ENCODE measurements at regions not wholly inside any gene's neighbourhood (a gene's known extent, or its start where the extent isn't known, plus 50 kb on each side); places are given as distances from the start of the nearest gene placed in this dataset.
A peak's percentile ranks its signal among the peaks of the same experiment; 100 is the strongest.

GRCh38 chr2:196224756-196225155 is 53.4 kb upstream of the STK17B start:
- no peak for ATAC-seq

- ATAC-seq: peak; percentile 56 to 68
Observed at GRCh38 chr2:196225213-196225612, 53.8 kb upstream of the STK17B start.

- ATAC-seq: no peak
Observed at GRCh38 chr2:196226058-196226706, 54.8 kb upstream of the STK17B start.

- peak in 1 of 2 donors; percentile 18 for ATAC-seq
Observed at GRCh38 chr2:196226707-196227065, 55.3 kb upstream of the STK17B start.

GRCh38 chr2:196229013-196229412 is 57.6 kb upstream of the STK17B start:
- no peak for ATAC-seq

GRCh38 chr2:196230061-196230854 is 58.9 kb upstream of the STK17B start:
- ATAC-seq: no peak

DNA sequence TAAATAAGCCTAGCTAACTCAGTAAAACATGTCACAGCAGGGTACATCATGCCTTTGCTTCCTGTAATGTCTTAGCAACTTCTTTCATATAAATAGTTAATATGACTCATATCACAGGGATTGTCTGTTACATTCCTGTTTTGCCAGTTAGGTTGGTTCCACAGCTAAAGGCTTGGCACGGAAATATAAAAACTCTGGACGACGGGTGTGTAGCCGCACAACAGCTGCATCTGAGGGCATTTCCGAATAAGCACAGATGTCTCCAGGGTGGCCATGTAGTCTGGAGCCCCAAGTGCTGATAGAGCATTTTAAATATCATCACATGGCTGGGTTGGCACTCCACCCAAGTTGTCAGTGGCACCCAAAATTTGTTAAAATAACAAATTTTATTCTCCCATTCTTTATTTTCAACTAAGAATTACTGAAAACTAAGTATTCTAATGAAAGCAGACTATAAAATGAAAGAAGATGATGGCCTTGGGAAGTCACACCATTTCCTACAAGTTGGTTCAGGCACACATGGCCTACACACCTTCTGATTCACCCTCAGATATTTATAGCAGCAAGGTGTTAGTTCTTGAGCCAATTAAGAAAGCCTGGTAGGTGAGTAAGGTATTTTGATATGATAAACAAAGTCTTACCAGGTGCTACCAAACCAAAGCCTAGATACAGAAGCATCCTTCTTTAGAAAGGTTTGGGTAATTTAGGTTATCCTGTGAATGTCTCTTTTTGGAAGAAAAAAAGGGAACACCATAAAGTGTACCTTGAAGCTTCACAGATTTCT is 61.8 kb upstream of the STK17B start:
- ATAC-seq: peak; percentile 67

DNA sequence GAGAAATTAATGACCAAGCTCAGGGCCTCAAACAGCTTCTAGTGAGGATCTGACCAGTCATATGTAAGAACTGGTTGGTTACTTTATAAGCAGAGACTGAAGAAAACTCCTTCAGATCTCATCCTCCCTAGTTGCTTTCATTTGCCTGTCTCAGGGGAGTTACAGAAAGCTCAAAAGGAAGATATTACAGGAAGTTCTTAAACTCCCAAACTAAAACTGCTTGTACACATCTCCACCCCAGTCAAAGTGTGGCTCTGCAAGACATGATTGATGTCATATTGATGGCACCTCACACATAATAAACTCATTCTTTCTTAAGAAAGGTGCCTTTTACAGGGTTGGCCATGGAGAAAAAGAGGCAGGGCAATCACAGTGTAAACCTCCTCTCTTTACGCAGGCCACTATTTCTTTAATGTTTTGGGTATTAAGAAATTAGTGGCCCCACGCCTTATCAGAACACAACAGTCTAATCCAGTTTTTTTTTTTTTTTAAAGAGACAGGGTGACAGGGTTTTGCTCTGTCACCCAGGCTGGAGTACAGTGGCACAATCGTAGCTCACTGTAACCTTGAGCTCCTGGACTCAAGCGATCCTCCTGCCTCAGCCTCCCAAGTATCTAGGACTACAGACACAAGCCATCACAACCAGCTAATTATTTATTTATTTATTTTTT is 62.6 kb upstream of the STK17B start:
- ATAC-seq: peak; percentile 12 to 22

GRCh38 chr2:196234672-196235071 is 63.3 kb upstream of the STK17B start:
- peak; percentile 70 to 71 for ATAC-seq

- ATAC-seq: no peak
Observed at GRCh38 chr2:196238836-196239380, 67.5 kb upstream of the STK17B start.

DNA sequence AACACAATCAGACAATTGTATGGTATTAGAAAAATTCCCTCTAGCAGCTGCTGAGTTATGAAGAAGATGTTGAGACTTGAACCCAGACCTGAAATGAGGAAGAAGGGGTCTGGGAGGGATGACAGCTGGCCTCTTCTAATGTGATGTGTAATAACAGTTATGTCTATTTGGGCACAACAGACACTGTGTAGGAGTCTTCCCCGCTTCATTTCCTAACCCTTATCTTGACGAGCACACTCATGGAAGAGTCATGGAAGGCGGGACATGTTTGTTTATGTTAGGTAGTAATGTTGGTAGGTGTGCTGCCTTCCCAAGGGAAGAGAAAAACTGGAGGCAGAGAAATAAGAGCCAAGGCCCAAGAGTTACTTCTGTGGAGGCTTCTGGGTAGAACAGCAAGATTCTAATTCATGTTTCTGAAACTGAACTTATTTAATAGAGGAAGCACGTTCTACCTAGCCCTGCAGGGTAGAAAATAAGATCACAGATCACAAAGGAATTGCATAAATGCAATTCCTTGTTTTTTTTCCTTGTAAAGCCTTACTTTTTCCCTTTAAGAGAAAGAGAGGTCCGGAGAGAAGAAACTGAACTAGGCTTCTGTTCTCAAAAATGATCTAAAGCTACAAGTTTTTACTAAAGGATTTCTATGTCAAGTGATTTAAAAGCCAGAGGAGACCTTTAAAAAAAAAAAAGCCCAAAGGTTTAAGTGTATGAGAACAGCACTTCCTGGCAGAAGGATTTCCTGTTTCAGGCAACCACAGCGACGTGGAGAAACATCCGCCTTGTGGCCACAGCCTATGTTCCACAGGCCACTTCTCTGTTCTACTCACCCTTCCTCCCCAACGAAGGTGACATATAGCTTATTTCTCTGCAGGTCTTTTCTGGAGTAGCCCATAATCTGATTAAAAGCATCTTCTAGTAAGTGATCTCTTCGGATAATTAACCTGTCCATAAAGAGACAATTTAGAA is 68.5 kb upstream of the STK17B start:
- peak; percentile 48 to 57 for ATAC-seq

DNA sequence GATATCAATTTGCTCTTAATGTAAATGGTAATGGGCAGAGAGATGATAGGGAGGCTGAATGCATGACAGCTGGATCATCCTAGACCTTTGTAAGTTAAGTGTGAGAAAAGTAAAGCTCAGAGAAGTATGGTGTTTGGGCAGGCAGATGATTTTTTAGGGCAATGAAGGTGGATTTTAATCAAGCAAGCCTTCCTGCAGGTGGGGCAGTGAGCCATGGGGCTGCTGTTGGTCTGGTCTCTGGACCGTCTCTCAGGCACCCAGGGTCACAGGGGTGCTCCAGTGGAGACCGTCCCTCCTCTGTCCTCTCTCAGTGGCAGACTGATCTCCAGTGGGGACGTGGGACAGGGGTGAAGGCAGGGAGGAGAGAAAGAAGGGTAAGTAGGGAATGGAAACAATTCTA is 69.8 kb upstream of the STK17B start:
- no peak for ATAC-seq

GRCh38 chr2:196242131-196242620 is 70.8 kb upstream of the STK17B start:
- peak; percentile 88 to 89 for ATAC-seq

- no peak for ATAC-seq
Observed at GRCh38 chr2:196244516-196244915, 73.1 kb upstream of the STK17B start.

DNA sequence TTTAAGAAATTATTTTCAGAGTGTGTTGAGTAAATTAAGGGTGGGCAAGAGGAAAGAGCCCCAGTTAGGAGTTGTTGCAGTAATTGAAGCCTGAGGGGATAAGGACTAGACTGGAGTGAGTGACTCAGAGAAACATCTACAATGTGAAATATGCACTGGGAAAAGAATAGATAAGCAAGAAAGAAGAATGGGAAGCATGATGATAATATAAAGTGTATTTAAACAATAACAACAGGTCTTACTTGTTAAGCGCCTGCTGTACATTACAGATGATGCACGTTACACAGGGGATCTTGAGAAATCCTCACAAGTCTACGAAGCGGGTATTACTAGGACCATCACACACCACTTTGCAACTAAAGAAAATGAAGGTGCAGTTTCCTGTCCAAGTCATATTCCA is 73.6 kb upstream of the STK17B start:
- no peak for ATAC-seq

DNA sequence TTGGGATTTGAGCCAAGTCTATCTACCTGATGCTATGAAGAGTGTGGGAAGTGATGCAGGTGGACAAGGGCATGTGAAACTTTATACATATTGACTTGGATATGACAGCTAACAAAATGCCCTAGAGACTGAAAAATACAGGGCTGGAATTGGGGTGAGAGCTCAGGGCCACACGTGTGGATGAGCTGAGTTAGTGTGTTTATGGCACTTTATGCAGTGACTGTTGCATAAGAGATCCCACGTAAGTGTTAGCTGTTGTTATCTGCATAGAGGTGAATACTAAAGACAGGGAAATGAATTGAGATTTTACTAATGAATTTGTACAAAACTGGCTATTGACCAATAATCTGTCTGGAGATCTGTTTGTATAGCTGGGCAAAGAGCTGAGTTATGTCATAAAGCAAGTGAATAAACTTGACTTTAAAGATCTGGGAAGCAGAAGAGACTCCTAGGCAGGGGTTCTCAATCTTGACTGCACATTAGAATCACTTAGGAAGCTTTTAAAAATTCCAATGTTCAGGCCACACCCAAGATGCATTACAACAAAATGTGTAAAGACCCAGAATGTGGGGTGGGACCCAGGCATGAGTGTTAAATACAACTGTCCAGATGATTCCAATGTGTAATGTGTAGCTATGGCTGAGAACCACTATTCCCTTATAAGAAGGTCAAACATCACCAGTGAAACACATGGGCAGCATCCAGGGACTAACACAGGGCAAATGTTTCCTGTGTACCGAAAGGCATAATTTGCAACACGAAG is 74.2 kb upstream of the STK17B start:
- no peak for ATAC-seq

DNA sequence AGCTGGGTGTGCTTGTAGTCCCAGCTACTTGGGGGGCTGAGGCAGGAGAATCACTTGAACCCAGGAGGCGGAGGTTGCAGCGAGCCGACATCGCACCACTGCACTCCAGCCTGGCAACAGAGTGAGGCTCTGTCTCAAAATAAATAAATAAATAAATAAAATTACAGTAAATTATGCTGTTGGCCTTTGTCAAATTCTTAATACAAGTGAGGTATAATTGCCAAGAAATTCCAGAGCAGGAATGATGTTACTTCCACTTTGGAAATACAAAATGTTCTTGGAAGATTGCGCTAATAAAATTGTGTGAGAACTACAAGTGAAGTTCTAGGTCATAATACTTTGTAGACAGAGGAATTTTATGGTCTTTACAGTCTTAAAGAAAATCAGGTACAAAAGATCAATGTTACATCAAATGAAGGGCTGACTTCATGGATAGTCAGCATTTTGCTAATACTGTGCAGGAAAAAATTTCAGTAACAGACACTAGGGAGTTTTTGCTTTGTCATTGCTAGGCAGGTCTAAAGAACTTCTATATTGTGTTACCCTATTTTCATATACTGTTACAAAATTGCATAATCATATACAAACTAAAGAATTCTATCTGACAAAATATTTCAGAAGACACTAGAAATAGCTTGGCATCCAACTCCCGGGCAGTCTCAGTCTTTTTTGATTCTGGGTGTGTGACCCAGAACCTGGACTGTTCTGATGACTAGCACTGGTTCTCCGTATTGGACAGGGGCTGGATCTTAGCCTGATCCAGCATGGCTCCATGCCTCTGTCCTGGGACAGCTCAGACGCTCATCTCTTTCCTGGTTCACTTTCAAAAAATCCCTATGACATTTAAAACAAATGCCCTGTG is 76.0 kb upstream of the STK17B start:
- no peak for ATAC-seq

- no peak for ATAC-seq
Observed at GRCh38 chr2:196247976-196248280, 76.5 kb upstream of the STK17B start.

- no peak for ATAC-seq
Observed at GRCh38 chr2:196248467-196249094, 77.2 kb upstream of the STK17B start.

Data from activated CD4-positive, CD25-positive, alpha-beta regulatory T cell treated with anti-CD3 and anti-CD28 coated beads, Interleukin-2, amount 50 U/mL, for 24 hours (primary cell).